ENCODE measurements at regions not wholly inside any gene's neighbourhood (a gene's known extent, or its start where the extent isn't known, plus 50 kb on each side); places are given as distances from the start of the nearest gene placed in this dataset.

- TF ChIP-seq POLR2A (IDR thresholded peaks at IDR 0.05) (no peak), CTCF (IDR thresholded peaks at IDR 0.05) (no peak)
These were observed 184.5 kb upstream of the DAAM1 start for GRCh38 chr14:59004012-59004411.
